MM.1S (cell line): ENCODE measurements at regions not wholly inside any gene's neighbourhood (a gene's known extent, or its start where the extent isn't known, plus 50 kb on each side); places are given as distances from the start of the nearest gene placed in this dataset.

Experiments
- CTCF ChIP-seq: fragments of 300-600 bp; sonication (generic); IDR thresholded peaks from 2 replicates; pipeline ENCODE4 v1.5.1; 2016; ENCODE audit warnings: antibody characterized with exemption, low read length, mixed read lengths
- EZH2 ChIP-seq: fragments of 300-600 bp; sonication (generic); optimal IDR thresholded peaks from 2 replicates; pipeline ENCODE3; 2017; ENCODE audit warnings: low read depth, mild to moderate bottlenecking, antibody characterized with exemption, low read length, mixed read lengths

GRCh38 chr6:106033806-106034205, 52.3 kb upstream of the PRDM1 start:
- no peak for TF ChIP-seq CTCF
- TF ChIP-seq EZH2 = no peak
